ENCODE measurements at regions not wholly inside any gene's neighbourhood (a gene's known extent, or its start where the extent isn't known, plus 50 kb on each side); places are given as distances from the start of the nearest gene placed in this dataset.
"Not testable (repeated sequence)": the region's sequence is repeated elsewhere in the genome, so short reads cannot be mapped to it uniquely, and the experiment has no call there.

- Mint-ChIP-seq H3K9me3 (no peaks in the 10 kb centered on the region), H3K4me3 (no peak overlapping the region), H3K27ac (no peak overlapping the region), H3K36me3 (ENCODE audit: low read depth) (no peaks in the 10 kb centered on the region), H3K27me3 (no peaks in the 10 kb centered on the region), H3K4me1 (no peaks in the 10 kb centered on the region)
- CTCF ChIA-PET = no interaction called here
- POLR2A ChIA-PET = no interaction called here
- no peak for DNase-seq
Measured at GRCh38 chr13:109281903-109282635, 504.3 kb downstream of the IRS2 start.

- Mint-ChIP-seq H3K9me3 (no peaks in the 10 kb centered on the region), H3K27me3 (no peaks in the 10 kb centered on the region), H3K4me1 (no peaks in the 10 kb centered on the region), H3K4me3 (no peak overlapping the region), H3K27ac (no peak overlapping the region), H3K36me3 (ENCODE audit: low read depth) (no peaks in the 10 kb centered on the region)
- CTCF ChIA-PET = no interaction called here
- DNase-seq = no peak
- POLR2A ChIA-PET = no interaction called here
Measured at GRCh38 chr13:109281017-109281902, 505.1 kb downstream of the IRS2 start.

GRCh38 chr13:109276261-109276660 is 510.1 kb downstream of the IRS2 start:
- no peaks in the 10 kb centered on the region for H3K4me1 Mint-ChIP-seq
- ChIA-PET CTCF (no interaction called here), POLR2A (no interaction called here)
- no peak overlapping the region for H3K27ac Mint-ChIP-seq
- no peak for DNase-seq
- no peaks in the 10 kb centered on the region for H3K9me3 Mint-ChIP-seq
- H3K36me3 Mint-ChIP-seq (ENCODE audit: low read depth) = no peaks in the 10 kb centered on the region
- no peak overlapping the region for H3K4me3 Mint-ChIP-seq
- no peaks in the 10 kb centered on the region for H3K27me3 Mint-ChIP-seq

- Mint-ChIP-seq H3K4me3 (no peak overlapping the region), H3K27ac (no peak overlapping the region), H3K36me3 (ENCODE audit: low read depth) (no peaks in the 10 kb centered on the region), H3K4me1 (no peaks in the 10 kb centered on the region), H3K9me3 (no peaks in the 10 kb centered on the region), H3K27me3 (no peaks in the 10 kb centered on the region)
- DNase-seq = no peak
- ChIA-PET POLR2A (no interaction called here), CTCF (no interaction called here)
Measured at GRCh38 chr13:109275852-109276251, 510.5 kb downstream of the IRS2 start.

GRCh38 chr13:109275139-109275745 is 511.1 kb downstream of the IRS2 start:
- POLR2A ChIA-PET = no interaction called here
- CTCF ChIA-PET = no interaction called here
- no peak for DNase-seq
- Mint-ChIP-seq H3K9me3 (no peaks in the 10 kb centered on the region), H3K4me1 (no peaks in the 10 kb centered on the region), H3K4me3 (no peak overlapping the region), H3K27ac (no peak overlapping the region), H3K27me3 (no peaks in the 10 kb centered on the region), H3K36me3 (ENCODE audit: low read depth) (no peaks in the 10 kb centered on the region)

- Mint-ChIP-seq H3K9me3 (no peaks in the 10 kb centered on the region), H3K27ac (no peak overlapping the region), H3K4me1 (no peaks in the 10 kb centered on the region), H3K27me3 (no peaks in the 10 kb centered on the region), H3K36me3 (ENCODE audit: low read depth) (no peaks in the 10 kb centered on the region), H3K4me3 (no peak overlapping the region)
- ChIA-PET POLR2A (no interaction called here), CTCF (no interaction called here)
- DNase-seq = no peak
Measured at GRCh38 chr13:109274188-109274821, 512.1 kb downstream of the IRS2 start.

- H3K9me3 Mint-ChIP-seq = no peaks in the 10 kb centered on the region
- H3K4me3 Mint-ChIP-seq = no peak overlapping the region
- H3K27ac Mint-ChIP-seq = no peak overlapping the region
- no peak for DNase-seq
- no peaks in the 10 kb centered on the region for H3K4me1 Mint-ChIP-seq
- POLR2A ChIA-PET = no interaction called here
- H3K27me3 Mint-ChIP-seq = no peaks in the 10 kb centered on the region
- CTCF ChIA-PET = no interaction called here
- no peaks in the 10 kb centered on the region for H3K36me3 Mint-ChIP-seq (ENCODE audit: low read depth)
Measured at GRCh38 chr13:109273326-109273751, 513.0 kb downstream of the IRS2 start.

GRCh38 chr13:109272595-109273325 is 513.6 kb downstream of the IRS2 start:
- no peaks in the 10 kb centered on the region for H3K27me3 Mint-ChIP-seq
- POLR2A ChIA-PET = no interaction called here
- no peaks in the 10 kb centered on the region for H3K4me1 Mint-ChIP-seq
- CTCF ChIA-PET = no interaction called here
- H3K36me3 Mint-ChIP-seq (ENCODE audit: low read depth) = no peaks in the 10 kb centered on the region
- no peak overlapping the region for H3K4me3 Mint-ChIP-seq
- no peaks in the 10 kb centered on the region for H3K9me3 Mint-ChIP-seq
- no peak for DNase-seq
- no peak overlapping the region for H3K27ac Mint-ChIP-seq

- no peaks in the 10 kb centered on the region for H3K36me3 Mint-ChIP-seq (ENCODE audit: low read depth)
- CTCF ChIA-PET = no interaction called here
- DNase-seq = no peak
- no peak overlapping the region for H3K4me3 Mint-ChIP-seq
- no peak overlapping the region for H3K27ac Mint-ChIP-seq
- no peaks in the 10 kb centered on the region for H3K27me3 Mint-ChIP-seq
- H3K9me3 Mint-ChIP-seq = no peaks in the 10 kb centered on the region
- H3K4me1 Mint-ChIP-seq = no peaks in the 10 kb centered on the region
- POLR2A ChIA-PET = no interaction called here
Measured at GRCh38 chr13:109271555-109272541, 514.5 kb downstream of the IRS2 start.

- H3K4me1 Mint-ChIP-seq = no peaks in the 10 kb centered on the region
- H3K4me3 Mint-ChIP-seq = no peak overlapping the region
- ChIA-PET CTCF (no interaction called here), POLR2A (no interaction called here)
- no peak overlapping the region for H3K27ac Mint-ChIP-seq
- no peaks in the 10 kb centered on the region for H3K36me3 Mint-ChIP-seq (ENCODE audit: low read depth)
- DNase-seq = no peak
- H3K27me3 Mint-ChIP-seq = no peaks in the 10 kb centered on the region
- H3K9me3 Mint-ChIP-seq = no peaks in the 10 kb centered on the region
Measured at GRCh38 chr13:109271061-109271460, 515.3 kb downstream of the IRS2 start.

GRCh38 chr13:109269381-109269780 is 517.0 kb downstream of the IRS2 start:
- DNase-seq; H3K36me3 Mint-ChIP-seq (ENCODE audit: low read depth); H3K27ac Mint-ChIP-seq; CTCF ChIA-PET; H3K9me3 Mint-ChIP-seq; H3K4me1 Mint-ChIP-seq; H3K27me3 Mint-ChIP-seq; POLR2A ChIA-PET; H3K4me3 Mint-ChIP-seq: not testable (repeated sequence)

GRCh38 chr13:109268492-109268891 is 517.9 kb downstream of the IRS2 start:
- POLR2A ChIA-PET; H3K36me3 Mint-ChIP-seq (ENCODE audit: low read depth); H3K4me1 Mint-ChIP-seq; H3K4me3 Mint-ChIP-seq; CTCF ChIA-PET; H3K27ac Mint-ChIP-seq; H3K9me3 Mint-ChIP-seq; DNase-seq; H3K27me3 Mint-ChIP-seq: not testable (repeated sequence)

Measured in activated CD4-positive, alpha-beta memory T cell treated with anti-CD3 and anti-CD28 coated beads, Interleukin-2, amount 10 ng/mL, durations not matched to agents 7 days and 5 days (primary cell).